Brain pericyte (primary cell): ENCODE measurements at regions not wholly inside any gene's neighbourhood (a gene's known extent, or its start where the extent isn't known, plus 50 kb on each side); places are given as distances from the start of the nearest gene placed in this dataset.
"Not testable (repeated sequence)": the region's sequence is repeated elsewhere in the genome, so short reads cannot be mapped to it uniquely, and the experiment has no call there.

Source experiments
- DNase-seq: peaks from one replicate; pipeline ENCODE4 v3.0.0-alpha.2; 2012; ENCODE audit warnings: low read depth, low spot score

GRCh38 chr4:112076919-112077608 is 68.2 kb upstream of the FAM241A start:
- DNase-seq, result no peak

GRCh38 chr4:112077743-112078142 is 67.5 kb upstream of the FAM241A start:
- no peak for DNase-seq

GRCh38 chr4:112082954-112083586 is 62.2 kb upstream of the FAM241A start:
- DNase-seq, result no peak

GRCh38 chr4:112083587-112084347 is 61.5 kb upstream of the FAM241A start:
- DNase-seq, result no peak

- no peak for DNase-seq
These were observed 59.9 kb upstream of the FAM241A start for GRCh38 chr4:112085156-112086035.

GRCh38 chr4:112086036-112086434 is 59.2 kb upstream of the FAM241A start:
- no peak for DNase-seq

GRCh38 chr4:112086661-112087060 is 58.6 kb upstream of the FAM241A start:
- not testable (repeated sequence) for DNase-seq

GRCh38 chr4:112092330-112092729 is 52.9 kb upstream of the FAM241A start:
- DNase-seq, result not testable (repeated sequence)

GRCh38 chr4:112093636-112094202 is 51.5 kb upstream of the FAM241A start:
- no peak for DNase-seq

GRCh38 chr4:112094330-112094729 is 50.9 kb upstream of the FAM241A start:
- no peak for DNase-seq
